HUES48 (cell line): ENCODE measurements at regions not wholly inside any gene's neighbourhood (a gene's known extent, or its start where the extent isn't known, plus 50 kb on each side); places are given as distances from the start of the nearest gene placed in this dataset.

ENCODE experiments used
- H3K27ac ChIP-seq: one replicate; pipeline ENCODE4 v1.7.0; 2013; ENCODE audit warnings: low read depth, low read length, inconsistent platforms
- H3K27me3 ChIP-seq: 2 replicates; pipeline ENCODE4 v1.6.1; 2013; ENCODE audit warnings: mild to moderate bottlenecking, low read length; ENCODE audit not compliant: control insufficient read depth, insufficient read depth
- H3K36me3 ChIP-seq: 2 replicates; pipeline ENCODE4 v1.6.1; 2013; ENCODE audit warnings: low read length; ENCODE audit not compliant: control insufficient read depth, insufficient read depth
- H3K4me1 ChIP-seq: 2 replicates; pipeline ENCODE4 v1.6.1; 2013; ENCODE audit warnings: mild to moderate bottlenecking, low read length; ENCODE audit not compliant: control insufficient read depth, insufficient read depth
- H3K4me3 ChIP-seq: 2 replicates; pipeline ENCODE4 v1.5.1; 2013; ENCODE audit warnings: mild to moderate bottlenecking, low read depth, low read length
- H3K9ac ChIP-seq: 2 replicates; pipeline ENCODE4 v1.6.1; 2013; ENCODE audit warnings: mild to moderate bottlenecking, low read depth, low read length, moderate library complexity
- H3K9me3 ChIP-seq: 2 replicates; pipeline ENCODE4 v1.6.1; 2013; ENCODE audit warnings: low read length; ENCODE audit not compliant: control insufficient read depth, insufficient read depth

DNA sequence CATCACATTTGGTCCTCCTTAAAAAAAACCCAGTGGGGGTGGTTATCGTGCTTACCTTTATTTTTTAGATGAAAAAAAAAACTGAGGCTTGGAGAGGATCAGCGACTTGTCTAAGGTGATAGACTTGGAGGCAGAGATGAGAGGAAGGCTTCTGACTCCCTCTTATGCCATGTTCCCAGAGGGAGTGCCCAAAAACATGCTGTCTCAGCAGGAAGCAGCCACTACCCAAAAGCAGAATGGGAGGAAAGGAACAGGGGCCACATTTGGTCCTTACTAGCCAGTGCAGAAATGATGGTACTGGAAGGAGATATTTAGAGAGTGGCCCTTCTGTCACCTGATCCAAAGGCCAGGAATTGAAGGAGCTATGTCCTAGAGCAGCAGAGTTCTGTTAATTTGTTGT is 118.4 kb downstream of the B3GNT2 start:
- Histone ChIP-seq H3K4me3 (no peak overlapping the region), H3K4me1 (peaks cover 10% of the 10 kb centered on the region)

DNA sequence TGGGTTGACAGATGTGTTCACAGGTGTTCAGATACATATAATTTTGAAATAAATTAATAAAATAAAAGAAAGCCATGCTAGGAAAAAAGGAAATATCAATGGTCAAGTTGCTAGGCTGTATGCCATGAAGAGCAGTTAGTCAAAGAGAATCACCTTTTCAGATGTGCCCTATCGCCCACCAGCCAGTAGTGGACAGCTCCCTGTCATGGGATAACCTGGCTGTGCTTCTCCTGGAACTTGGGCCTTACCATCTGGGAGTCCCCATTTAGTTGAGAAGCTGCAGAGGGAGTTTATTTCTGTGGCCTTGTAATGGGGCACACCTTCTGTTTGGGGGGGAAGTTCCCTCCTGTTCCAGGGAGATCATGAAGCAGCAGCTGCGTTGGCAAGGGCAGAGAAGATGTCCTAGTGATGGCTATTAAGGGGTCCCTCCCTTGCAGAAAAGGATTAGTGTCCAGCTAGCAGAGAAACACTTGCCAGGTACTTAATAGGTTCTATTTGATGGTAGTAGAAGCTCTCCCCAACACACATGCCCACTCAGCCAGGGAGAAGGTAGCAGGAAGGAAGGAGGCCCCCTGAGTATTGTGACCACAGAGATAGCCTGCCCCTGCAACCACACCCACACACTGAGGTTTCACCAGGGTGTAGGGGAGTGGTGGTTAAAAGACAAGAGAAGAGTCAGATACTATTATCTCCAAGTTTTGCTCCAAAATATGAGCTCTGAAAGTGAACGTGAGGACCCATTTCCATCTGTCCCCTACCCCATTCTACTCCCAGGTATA is 117.7 kb downstream of the B3GNT2 start:
- Histone ChIP-seq H3K27ac (no peak overlapping the region), H3K9me3 (no peaks in the 10 kb centered on the region), H3K4me3 (no peak overlapping the region)

More for the DNA sequence above, 118.4 kb downstream of the B3GNT2 start:
- Histone ChIP-seq H3K27ac (no peak overlapping the region), H3K36me3 (no peaks in the 10 kb centered on the region), H3K9me3 (no peaks in the 10 kb centered on the region), H3K27me3 (no peaks in the 10 kb centered on the region), H3K9ac (no peak overlapping the region)

DNA sequence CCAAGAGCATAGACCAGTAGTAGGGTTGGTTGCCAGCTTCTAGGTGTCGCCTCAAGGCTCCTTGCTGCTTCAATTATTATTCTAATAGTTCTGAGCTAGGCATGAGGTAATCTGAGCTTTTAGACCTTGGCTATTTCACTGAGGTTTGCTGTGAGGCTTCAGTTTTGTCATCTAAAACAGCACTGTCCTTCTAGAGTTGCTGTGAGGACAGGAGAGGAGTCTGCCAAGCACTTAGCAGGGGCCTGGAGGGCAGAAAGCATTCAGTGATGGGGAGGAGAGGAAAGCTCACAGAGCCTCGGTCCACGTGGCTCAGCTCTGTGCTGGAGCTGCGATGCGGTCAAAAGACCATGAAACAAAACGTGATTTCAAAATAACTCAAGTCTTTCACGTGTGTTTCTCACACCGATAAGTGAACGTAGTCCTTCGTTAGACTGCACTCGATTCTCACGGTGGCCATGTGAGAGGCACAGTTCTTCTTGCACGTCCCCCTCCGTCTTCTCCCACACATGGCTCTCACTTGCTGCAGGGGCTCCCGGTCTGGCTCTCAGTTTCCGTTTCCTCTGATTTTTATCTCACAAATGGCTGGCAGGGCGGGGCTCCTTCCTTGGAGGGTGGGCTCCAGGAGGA is 113.7 kb downstream of the B3GNT2 start:
- H3K9ac ChIP-seq: peak overlapping the region; percentile 23; the same call in 1 of the 2 replicates
- peak overlapping the region; percentile 23 for H3K27ac ChIP-seq
- no peaks in the 10 kb centered on the region for H3K9me3 ChIP-seq
- no peaks in the 10 kb centered on the region for H3K36me3 ChIP-seq
- H3K27me3 ChIP-seq: no peaks in the 10 kb centered on the region
- peaks cover 27% of the 10 kb centered on the region for H3K4me1 ChIP-seq
- no peak overlapping the region for H3K4me3 ChIP-seq

More for the DNA sequence above, 117.7 kb downstream of the B3GNT2 start:
- Histone ChIP-seq H3K4me1 (peaks cover 9% of the 10 kb centered on the region), H3K9ac (no peak overlapping the region), H3K36me3 (no peaks in the 10 kb centered on the region), H3K27me3 (no peaks in the 10 kb centered on the region)

DNA sequence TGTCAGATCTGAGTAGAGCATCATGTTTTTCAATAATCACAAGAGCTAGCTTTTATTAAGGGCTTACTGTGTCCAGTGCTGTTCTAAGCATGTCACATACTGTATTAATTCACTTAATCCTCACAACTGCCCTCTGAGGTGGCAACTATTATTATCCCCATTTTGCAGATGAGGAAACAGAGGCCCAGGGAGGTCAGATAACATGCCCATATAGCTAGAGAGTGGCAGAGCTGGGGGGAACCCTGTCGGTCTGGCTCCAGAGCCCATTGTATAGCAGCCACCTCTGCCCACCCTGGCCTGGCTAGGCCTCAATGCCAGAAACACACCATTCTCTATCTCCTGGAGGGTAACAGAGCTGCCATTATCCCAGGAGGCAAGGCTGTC is 113.2 kb downstream of the B3GNT2 start:
- Histone ChIP-seq H3K4me1 (peaks cover 27% of the 10 kb centered on the region), H3K9me3 (no peaks in the 10 kb centered on the region), H3K4me3 (no peak overlapping the region), H3K9ac (no peak overlapping the region), H3K27me3 (no peaks in the 10 kb centered on the region), H3K36me3 (no peaks in the 10 kb centered on the region), H3K27ac (peak overlapping the region; percentile 23)

DNA sequence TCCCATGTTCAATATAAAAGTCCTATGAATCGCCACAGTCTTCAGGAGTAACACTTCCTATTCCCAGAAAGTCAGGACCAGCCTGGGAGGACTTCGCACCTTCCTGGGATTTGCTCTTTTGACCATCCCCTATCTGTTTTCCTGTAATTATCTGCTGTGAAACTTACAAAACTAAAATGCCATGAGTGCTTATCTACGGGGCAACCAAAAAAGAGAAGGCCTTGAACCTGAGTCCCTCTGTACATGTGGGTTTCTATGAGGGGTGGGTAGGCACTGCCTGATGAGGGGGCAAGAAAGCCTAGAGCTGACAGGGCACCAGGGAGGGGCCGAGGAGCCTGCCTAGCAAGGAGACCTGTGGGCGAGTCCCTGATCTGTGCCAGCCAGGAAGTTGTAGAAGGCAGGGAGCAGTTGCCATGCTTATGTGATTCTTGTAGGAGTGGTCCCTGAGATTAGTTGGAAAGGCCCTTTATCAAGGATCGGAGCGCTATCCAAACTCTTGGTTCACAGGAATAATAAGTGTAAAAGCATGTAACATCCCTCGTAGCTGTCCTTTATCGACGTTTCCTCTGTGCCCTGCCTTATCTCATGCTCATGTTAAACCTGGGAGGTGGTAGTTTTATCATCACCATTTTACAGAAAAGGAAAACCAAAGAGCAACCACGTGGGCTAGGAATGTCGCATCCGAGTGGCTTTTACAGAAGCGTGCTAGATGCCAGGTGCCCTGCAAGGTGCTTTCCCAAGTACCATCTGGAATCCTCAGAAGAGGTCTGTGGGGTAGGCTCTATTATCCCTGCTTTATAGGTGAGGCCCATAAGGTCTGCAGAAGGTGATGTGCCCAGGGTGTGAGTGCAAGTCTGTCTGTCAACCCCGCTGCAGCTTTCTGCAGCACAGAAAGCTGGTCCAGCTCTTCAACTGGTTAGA is 111.8 kb downstream of the B3GNT2 start:
- Histone ChIP-seq H3K36me3 (no peaks in the 10 kb centered on the region), H3K9ac (no peak overlapping the region), H3K4me1 (peaks cover 27% of the 10 kb centered on the region), H3K9me3 (no peaks in the 10 kb centered on the region), H3K27ac (no peak overlapping the region), H3K27me3 (no peaks in the 10 kb centered on the region), H3K4me3 (no peak overlapping the region)

DNA sequence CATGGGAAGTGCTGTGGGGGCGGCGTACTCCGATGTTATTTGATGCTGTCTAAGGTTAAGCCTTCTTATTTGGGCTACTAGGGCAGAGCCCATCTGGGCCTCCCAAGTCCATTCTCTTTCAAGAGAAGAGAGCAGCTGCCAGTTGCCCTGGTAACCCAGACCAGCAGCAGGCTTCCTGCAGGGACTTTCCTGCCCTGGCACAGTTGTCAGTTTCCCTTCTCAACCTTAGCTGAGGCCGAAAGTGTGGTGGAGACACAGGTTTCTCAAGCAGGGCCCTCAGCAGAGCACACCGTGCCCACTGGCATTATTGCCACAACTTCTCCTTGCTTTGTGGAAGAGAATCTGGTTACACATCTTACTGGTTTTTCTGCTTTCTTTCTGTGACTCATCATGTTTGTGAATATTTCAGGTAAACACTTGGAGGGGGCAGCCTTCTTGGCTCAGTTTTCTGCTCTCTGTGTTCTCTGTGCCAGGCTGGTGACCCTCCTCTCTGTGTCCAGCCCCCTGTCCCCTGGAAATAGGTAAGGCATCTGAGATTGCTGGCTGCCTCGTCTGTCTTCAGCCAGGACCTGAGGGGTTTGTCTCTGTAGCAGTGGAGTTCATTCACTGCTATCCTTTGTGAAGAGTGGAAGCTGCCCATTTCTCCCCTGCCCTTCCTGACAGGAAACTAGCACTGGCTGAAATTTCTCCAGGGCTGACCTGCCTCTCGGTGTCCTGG is 111.0 kb downstream of the B3GNT2 start:
- H3K27me3 ChIP-seq: no peaks in the 10 kb centered on the region
- H3K36me3 ChIP-seq: no peaks in the 10 kb centered on the region
- H3K4me1 ChIP-seq: peaks cover 27% of the 10 kb centered on the region
- H3K27ac ChIP-seq: no peak overlapping the region
- no peak overlapping the region for H3K9ac ChIP-seq
- no peaks in the 10 kb centered on the region for H3K9me3 ChIP-seq
- no peak overlapping the region for H3K4me3 ChIP-seq

DNA sequence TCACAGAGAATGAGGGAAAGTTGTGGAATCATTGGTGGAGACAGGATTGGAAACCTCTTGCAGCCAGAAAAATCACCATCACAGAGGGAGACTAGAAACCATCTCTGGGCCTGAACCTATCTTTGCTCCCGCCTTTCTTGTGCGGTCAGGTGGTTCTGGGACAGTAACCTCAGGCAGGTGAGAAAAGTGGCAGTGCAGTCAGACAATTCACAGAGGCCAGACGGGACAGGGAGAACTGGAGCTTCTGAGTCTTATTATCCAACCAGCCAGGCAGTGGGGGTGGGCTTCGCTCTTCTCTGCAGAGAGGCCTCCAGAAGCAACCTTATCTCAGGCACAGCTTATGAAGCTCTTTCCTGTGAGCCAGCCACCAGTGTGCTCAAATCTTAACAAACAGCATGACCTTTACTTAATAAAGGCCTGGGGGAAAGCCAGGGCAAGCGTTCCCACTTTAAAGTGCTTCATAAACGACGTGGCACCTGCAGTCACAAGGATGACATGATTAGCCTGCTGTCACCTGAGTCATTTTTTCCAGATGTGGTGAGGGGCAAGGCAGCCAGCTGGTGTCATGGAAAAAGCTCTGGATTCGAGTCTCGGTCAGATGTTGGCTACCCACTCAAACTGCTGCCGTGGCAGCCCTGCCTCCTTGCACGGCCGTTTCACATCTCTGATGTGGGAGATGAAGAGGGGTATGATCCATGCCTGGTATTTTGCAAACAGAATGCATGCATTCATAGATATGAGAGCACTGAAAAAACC is 109.7 kb downstream of the B3GNT2 start:
- peaks cover 27% of the 10 kb centered on the region for H3K4me1 ChIP-seq
- H3K9ac ChIP-seq: no peak overlapping the region
- H3K27ac ChIP-seq: no peak overlapping the region
- H3K27me3 ChIP-seq: no peaks in the 10 kb centered on the region
- H3K4me3 ChIP-seq: no peak overlapping the region
- H3K9me3 ChIP-seq: no peaks in the 10 kb centered on the region
- H3K36me3 ChIP-seq: no peaks in the 10 kb centered on the region

DNA sequence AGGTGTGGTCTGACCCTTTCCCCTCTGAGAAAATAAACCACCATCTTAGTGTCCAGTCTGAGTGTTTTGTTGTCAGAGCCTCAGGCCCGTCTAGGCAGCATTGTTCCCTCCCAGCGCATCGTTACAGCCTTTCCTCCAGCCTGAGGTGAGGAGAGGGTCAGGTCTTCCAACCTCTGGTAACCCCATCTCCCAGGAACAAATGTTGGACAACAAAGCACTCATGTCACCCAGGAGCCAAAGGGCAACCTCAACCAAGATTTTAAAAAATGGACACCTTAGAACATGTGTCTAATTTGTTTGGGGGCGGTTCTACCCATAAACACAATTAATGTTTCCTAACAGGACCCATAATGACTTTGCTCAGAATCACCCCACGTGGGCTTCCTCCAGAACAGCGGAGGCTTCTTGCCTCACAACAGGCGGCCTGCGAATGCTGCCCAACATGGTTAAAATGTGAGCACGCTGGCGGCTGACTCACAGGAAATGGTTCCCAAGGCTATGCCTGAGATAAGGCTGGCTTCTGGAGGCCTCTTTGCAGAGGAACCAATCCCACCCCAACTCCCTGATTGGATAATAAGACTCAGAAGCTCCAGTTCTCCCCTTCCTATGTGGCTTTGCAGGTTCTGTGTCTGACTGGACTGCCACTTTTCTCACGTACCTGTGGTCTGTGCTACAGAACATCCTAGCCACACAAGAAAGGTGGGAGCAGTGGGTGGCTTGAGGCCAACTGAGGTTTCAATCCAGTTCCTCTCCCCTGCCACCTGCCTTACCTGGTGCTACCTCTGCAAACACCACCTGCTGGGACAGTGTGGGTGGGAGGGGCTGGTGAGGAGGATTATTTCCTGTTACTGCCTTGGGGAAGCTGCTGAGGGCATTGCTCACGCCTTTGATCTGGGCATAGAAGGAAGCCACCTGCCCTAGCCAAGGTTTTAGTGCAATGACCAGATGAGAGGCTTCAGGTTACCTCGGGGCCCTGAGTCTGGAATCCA is 108.8 kb downstream of the B3GNT2 start:
- Histone ChIP-seq H3K36me3 (no peaks in the 10 kb centered on the region), H3K27ac (no peak overlapping the region), H3K4me3 (no peak overlapping the region), H3K9me3 (no peaks in the 10 kb centered on the region), H3K9ac (no peak overlapping the region), H3K4me1 (peaks cover 26% of the 10 kb centered on the region), H3K27me3 (no peaks in the 10 kb centered on the region)

DNA sequence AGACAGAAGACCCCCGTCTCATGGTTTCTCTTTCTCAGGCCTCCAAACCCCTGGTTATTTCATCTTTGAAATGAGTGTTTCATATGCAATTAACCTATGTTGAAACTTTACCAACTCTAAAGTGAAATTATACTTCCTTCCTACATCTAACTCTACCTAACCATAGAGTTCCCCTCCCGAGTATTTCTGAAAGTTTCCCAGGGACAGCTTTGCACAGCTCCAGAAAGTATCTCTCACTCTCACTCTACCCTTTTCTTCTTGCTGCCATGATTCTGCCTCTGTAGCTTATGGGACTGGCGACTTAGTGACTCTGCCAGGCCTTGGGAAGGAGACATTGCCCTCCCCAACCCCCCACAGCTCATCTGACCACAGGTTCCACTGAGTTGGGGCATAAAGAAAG is 107.9 kb downstream of the B3GNT2 start:
- no peak overlapping the region for H3K27ac ChIP-seq
- H3K4me1 ChIP-seq: peaks cover 18% of the 10 kb centered on the region

More for the DNA sequence above, 107.9 kb downstream of the B3GNT2 start:
- no peak overlapping the region for H3K9ac ChIP-seq
- no peaks in the 10 kb centered on the region for H3K36me3 ChIP-seq
- H3K4me3 ChIP-seq: no peak overlapping the region
- H3K9me3 ChIP-seq: no peaks in the 10 kb centered on the region
- H3K27me3 ChIP-seq: no peaks in the 10 kb centered on the region
